NCI-H82 (cell line): ENCODE measurements at regions not wholly inside any gene's neighbourhood (a gene's known extent, or its start where the extent isn't known, plus 50 kb on each side); places are given as distances from the start of the nearest gene placed in this dataset.

ENCODE experiments used
- DNase-seq: peaks from one replicate; lab custom pipeline; 2025; lab: John Stamatoyannopoulos, UW

DNA sequence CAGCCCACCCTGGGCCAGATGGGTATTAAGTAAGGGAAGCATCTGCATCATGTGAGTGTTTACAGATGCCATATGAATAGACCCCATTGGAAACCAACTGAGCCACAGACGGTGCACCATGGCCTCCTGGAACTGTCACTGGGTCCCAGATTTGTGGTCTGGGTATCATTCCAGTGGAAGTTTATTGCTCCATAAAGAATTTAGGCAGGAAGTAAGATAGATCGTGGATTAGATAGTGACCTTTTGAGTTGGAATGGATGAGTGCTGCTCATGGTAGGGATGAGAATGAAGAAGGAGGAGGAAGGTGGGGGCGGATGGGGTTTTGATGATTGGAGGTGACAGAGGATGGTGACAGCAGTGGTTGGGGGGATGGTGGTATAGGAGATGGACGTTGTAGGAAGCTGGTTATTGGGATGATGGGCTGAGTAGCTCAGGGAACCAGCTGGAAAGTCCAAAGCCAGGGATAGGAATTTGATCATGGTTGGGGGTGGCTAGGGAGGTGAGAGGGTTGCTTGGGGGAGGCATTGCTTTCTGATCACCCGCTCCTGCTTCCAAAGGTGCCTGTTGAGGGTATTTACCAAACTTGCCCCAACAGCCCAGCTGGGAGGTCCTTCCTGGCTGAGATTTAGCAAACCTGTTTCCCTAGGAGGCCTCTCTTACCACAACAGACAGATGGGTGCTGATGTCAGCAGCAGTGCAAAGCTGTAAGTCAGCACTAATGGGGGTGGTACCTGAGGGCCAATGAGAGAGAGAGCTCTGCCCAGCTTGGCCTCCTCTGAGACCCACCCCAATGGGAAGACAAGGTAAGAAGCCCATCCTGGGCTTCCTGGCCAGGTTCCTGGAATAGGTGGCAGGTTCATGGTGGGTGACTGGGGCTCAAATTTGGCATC, 78.0 kb downstream of the VEGFA start:
- peak; percentile 94 for DNase-seq

DNA sequence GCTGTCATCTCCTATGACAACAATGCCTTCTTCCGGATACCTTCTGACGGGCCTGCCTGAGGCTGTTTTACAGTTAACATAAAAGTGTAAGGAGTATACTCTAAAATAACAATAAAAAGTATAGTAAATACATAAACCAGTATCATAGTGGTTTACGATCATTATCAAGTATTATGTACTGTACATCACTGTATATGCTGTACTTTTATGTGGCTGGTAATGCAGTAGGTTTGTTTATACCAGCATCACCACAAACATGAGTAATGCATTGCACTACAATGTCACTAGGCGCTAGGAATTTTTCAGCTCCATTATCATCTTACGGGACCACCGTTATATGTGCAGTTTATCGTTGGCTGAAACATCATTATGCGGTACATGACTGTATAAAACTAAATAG, 76.5 kb downstream of the VEGFA start:
- DNase-seq: no peak

DNA sequence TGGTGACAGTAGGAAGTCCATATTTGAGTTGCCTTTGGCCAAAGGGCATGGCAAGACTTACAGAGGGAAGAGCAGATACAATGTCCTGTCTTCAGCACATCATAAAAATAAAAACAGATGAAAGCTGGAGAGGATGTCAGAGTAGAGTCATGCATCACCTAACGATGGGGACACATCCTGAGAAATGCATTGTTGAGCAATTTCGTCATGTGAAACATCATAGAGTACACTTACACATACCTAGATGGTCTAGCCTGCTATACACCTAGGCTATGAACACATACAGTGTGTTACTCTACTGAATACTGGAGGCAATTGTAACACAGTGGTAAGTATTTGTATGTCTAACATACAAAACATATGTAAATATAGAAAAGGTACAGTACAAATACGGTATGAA, 75.6 kb downstream of the VEGFA start:
- DNase-seq: no peak

DNA sequence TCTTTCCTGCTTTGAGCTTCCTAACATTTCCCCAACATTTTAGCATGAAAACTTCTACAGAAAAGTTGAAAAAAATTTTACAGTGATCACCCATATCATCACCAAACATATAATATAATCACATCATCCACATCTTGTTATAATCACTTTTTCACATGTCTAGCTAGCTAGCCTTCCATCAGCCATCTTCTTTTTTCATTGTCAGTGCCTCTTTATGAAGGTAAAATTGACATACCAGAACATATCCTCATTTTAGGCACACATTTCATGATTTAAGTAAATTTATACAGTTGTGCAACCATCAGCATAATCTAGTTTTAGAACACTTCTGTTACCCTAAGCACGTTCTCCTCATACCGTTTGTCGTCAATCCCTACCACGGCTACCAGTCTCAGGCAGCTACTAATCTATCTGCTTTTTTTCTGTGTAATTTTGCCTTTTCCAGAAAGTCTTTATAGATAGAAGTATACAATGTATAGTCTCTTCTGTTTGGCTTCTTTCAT, 73.7 kb downstream of the VEGFA start:
- DNase-seq: no peak

DNA sequence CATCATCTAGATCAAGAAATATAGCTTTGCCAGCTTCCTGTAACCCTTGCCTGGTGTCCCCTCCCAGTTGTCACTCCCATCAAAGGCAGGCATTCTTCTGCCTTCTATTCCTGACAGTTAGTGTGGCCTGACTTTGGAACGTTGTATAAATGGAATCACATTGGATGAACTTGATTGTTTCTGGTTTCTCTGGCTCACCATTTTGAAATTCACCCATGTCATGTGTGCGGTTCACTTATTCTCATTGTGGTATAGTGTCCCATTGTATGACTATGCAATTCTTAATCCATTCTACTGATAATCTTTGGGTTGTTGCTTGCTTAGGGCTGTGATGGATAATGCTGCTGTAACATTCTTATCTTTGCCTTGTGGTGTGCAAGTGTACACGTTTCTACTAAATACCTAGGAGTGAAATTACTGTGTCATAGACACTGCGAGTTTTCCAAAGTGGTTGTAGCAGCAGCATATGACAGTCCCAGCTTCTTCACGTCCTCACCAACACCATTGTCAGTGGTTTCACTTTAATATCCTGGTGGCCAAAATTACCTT, 73.2 kb downstream of the VEGFA start:
- no peak for DNase-seq

DNA sequence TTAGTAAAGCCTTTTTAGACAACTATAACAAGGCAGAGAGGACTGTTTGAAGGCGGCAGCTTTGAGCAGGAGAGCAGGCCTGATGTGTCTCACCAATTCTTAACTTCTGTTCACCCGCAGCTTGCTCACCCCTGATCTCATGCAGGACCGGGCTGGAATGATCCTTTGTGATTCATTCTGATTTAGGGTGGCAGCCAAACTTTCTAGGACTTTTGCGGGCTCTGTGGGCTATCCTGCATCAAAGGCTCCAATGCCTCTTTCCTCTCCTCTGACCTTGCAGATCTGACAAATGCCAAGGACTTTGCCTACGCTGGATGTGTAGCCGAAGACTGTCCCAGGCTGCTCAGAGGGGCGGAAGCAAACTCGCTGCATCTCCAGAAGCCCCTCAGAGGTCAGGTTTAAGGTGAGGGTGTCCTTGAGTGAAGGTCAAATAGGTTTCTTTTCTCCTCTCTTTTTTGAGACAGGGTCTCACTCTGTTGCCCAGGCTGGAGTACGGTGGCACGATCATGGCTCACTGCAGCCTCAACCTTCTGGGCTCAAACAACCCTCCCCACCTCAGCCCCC, 72.3 kb downstream of the VEGFA start:
- no peak for DNase-seq

DNA sequence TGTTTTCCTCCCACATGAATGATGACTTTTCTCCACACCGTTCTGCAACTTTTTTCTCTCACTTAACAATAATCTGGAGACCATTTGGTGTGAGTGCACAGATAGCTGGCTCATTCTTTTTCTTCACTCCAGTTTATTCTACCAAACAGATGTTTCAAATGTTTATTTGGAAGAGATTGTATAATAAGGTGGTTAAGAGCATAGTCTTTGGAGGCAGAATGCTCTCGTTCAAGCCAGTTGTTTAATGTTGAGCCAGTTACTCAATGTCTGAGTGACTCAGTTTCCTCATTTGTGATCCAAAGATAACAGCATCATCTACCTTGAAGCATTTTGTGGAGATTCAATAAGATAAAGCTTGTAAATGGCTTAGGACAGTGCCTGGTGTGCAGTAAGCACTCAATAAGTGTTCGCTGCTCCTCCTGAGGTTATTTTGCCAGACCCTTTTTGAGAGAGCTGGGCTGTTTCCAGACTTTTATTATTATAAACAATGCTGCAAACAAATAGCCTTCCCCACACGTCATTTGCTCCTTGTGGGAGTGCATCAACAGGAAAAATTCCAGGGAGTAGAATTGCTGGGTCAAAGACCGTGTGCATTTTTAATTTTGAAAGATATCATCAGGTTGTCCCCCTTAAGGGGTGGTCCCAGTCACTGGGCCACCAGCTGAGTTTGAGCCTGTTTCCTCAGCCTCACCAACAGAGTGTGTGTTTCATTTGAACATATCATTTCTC, 70.6 kb downstream of the VEGFA start:
- no peak for DNase-seq

DNA sequence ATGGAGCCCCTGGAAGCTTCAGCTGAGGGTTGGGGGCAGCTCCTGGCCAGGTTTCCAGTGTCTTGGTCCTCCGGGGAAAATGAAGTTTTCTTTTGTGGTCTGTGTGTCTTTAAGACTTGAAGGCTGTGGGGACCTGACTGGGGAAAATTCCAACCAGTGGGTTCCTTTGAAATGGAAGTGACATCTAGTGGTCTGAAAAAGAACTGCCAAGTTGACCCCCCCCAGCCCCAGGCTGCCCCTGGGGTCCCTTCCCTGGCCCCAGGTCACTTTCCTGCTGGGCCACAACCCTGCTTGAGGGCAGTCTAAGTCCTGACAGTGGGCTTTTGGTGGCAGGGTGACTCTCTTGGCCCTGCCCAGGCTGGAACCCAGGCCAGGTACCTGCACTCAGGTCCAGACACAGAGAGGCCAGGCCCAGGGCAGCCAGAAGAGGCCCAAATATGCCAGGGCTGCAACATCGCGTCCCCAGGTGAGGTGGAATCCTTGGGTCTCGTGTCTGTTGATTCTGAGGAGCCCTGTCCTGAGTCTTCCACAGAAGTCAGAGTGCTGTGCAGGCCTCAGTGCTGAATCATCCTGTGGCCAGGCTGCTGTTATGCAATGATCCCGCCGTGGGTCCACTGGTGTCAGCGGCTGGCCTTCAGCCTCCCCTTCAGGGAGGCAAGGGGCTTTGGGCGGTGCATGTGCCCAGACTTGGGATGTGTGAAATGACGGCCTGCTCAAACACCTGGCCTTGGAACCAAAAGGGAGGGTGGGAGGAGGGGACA, 68.4 kb downstream of the VEGFA start:
- peak; percentile 64 for DNase-seq

DNA sequence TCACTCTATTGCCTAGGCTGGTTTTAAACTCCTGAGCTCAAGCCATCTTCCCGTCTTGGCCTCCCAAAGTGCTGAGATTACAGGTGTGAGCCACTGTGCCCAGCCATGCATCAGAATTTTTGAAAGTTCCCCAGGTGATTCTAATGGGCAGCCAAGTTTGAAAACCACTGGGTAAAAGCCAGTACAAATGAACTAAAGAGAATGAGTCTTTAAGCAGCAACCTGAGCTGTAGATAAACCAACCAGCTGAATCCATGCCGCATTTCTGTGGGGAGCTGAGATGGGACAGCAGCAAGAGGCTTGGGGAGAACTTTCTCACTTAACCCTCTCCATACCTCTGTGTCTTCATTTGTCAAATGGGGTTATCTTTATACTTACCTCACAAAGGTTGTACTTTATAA, 67.5 kb downstream of the VEGFA start:
- DNase-seq: no peak

DNA sequence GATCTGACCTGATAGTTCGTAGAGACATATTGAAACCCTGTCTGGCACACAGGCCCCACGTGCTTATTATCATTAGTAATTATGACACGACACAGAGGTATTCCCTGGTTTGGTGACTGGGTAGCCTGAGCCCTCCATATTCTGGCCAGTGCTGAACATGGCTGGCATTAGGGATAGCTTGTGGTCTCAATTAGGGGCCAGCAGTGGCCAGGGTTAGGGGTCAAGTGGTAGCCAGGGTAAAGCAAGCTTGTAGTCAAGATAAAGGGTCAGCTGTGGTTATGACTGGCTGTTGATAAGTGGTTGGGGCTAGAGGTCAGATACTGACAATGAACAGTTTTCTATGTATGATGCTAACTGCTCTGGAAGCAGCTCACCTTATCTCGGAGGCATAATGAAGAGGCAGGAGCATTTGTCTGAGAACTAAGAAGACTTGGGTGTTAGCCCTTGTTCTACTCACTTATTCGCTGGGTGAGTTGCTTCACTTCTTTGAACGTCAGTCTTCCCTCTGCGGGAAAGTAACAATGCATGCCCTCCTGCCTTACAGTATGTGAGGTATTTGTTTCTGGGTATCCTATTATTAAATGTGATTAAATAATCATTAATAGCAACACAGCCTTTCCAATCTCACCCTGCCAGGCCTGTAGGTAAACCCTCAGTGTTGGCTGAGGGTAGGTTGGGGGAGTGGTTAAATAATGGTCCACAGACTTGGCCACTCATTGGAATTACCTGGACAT, 66.7 kb downstream of the VEGFA start:
- DNase-seq: no peak
